Type B pancreatic cell (in vitro differentiated cells): ENCODE measurements at regions not wholly inside any gene's neighbourhood (a gene's known extent, or its start where the extent isn't known, plus 50 kb on each side); places are given as distances from the start of the nearest gene placed in this dataset.
"Not testable (repeated sequence)": the region's sequence is repeated elsewhere in the genome, so short reads cannot be mapped to it uniquely, and the experiment has no call there.

Experiments
- DNase-seq: peaks from one replicate; pipeline ENCODE4 v3.0.0; 2021; ENCODE audit warnings: mixed read lengths; ENCODE audit not compliant: unreplicated experiment; ENCODE audit errors: extremely low spot score
- H3K27ac Mint-ChIP-seq: 2 replicates; pipeline ENCODE4 v1.8.0; 2021; ENCODE audit warnings: mild to moderate bottlenecking, mixed read lengths
- H3K27me3 Mint-ChIP-seq: 2 replicates; pipeline ENCODE4 v1.8.0; 2021; ENCODE audit warnings: mixed read lengths
- H3K36me3 Mint-ChIP-seq: 2 replicates; pipeline ENCODE4 v1.8.0; 2021; ENCODE audit warnings: mixed read lengths
- H3K4me1 Mint-ChIP-seq: one replicate; pipeline ENCODE4 v1.8.0; 2021; ENCODE audit warnings: mixed read lengths; ENCODE audit not compliant: unreplicated experiment
- H3K4me3 Mint-ChIP-seq: 2 replicates; pipeline ENCODE4 v1.8.0; 2021; ENCODE audit warnings: mild to moderate bottlenecking, mixed read lengths
- H3K9me3 Mint-ChIP-seq: 2 replicates; pipeline ENCODE4 v1.8.0; 2021; ENCODE audit warnings: mixed read lengths
- TF ChIP-seq, protein P1 (sequence below): fragments of 200-600 bp; sonication (generic); conservative IDR thresholded peaks from 2 replicates; pipeline ENCODE4 v1.5.0; 2021; ENCODE audit warnings: antibody characterized with exemption, mild to moderate bottlenecking

DNA sequence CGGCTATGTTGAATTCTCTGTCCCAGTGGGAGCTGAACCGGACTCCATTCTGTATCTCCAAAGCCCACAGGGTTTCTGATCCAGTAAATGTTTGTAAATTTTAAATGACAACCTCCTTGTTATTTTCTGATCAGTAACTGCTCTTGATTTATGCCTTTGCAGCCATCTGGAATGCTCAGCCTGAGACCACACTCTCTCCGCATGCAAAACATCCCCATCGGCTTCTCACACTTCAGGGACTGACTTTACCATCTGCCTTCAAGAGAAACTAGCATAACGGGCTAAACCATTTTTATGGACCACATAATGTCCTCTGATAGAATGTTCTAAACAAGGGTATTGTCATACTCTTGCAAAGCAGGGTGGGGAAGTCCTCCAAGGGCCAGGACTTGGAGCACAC lies 94.5 kb upstream of the FOXQ1 start:
- H3K9me3 Mint-ChIP-seq, result no peaks in the 10 kb centered on the region
- no peaks in the 10 kb centered on the region for H3K36me3 Mint-ChIP-seq
- no peaks in the 10 kb centered on the region for H3K4me1 Mint-ChIP-seq
- H3K27me3 Mint-ChIP-seq, result peaks cover 14% of the 10 kb centered on the region
- H3K4me3 Mint-ChIP-seq, result no peak overlapping the region
- no peak for DNase-seq
- TF ChIP-seq, protein P1, sequence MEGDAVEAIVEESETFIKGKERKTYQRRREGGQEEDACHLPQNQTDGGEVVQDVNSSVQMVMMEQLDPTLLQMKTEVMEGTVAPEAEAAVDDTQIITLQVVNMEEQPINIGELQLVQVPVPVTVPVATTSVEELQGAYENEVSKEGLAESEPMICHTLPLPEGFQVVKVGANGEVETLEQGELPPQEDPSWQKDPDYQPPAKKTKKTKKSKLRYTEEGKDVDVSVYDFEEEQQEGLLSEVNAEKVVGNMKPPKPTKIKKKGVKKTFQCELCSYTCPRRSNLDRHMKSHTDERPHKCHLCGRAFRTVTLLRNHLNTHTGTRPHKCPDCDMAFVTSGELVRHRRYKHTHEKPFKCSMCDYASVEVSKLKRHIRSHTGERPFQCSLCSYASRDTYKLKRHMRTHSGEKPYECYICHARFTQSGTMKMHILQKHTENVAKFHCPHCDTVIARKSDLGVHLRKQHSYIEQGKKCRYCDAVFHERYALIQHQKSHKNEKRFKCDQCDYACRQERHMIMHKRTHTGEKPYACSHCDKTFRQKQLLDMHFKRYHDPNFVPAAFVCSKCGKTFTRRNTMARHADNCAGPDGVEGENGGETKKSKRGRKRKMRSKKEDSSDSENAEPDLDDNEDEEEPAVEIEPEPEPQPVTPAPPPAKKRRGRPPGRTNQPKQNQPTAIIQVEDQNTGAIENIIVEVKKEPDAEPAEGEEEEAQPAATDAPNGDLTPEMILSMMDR, result no peak
- no peak overlapping the region for H3K27ac Mint-ChIP-seq

GRCh38 chr6:1216488-1216974 lies 95.4 kb upstream of the FOXQ1 start:
- no peaks in the 10 kb centered on the region for H3K4me1 Mint-ChIP-seq
- H3K36me3 Mint-ChIP-seq, result no peaks in the 10 kb centered on the region
- H3K4me3 Mint-ChIP-seq, result no peak overlapping the region
- TF ChIP-seq, protein P1, result no peak
- H3K9me3 Mint-ChIP-seq, result no peaks in the 10 kb centered on the region
- peaks cover 13% of the 10 kb centered on the region for H3K27me3 Mint-ChIP-seq
- H3K27ac Mint-ChIP-seq, result no peak overlapping the region
- no peak for DNase-seq

GRCh38 chr6:1215884-1216487 lies 95.9 kb upstream of the FOXQ1 start:
- Mint-ChIP-seq H3K27me3 (peaks cover 13% of the 10 kb centered on the region), H3K27ac (no peak overlapping the region), H3K4me1 (no peaks in the 10 kb centered on the region), H3K4me3 (no peak overlapping the region), H3K36me3 (no peaks in the 10 kb centered on the region), H3K9me3 (no peaks in the 10 kb centered on the region)
- DNase-seq, result no peak
- TF ChIP-seq, protein P1, result no peak

DNA sequence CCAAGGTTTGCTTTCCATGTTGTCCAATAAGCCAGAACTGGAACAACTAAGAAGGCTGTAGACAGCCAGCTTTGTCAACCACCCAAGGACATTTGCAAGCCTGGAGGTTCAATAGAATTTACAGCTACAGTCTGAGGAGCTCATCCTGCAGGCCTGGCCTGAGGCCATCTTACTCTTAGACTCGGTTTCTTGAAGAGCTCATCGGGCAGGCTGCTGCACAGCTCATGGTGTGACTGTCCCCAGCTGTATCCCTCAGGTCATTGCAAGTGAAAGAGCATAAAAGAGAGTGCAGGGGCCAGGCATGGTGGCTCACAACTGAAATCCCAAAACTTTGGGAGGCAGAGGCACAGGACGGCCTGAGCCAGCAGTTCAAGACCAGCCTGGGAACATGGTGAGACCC lies 96.9 kb upstream of the FOXQ1 start:
- Mint-ChIP-seq H3K27ac (no peak overlapping the region), H3K27me3 (peaks cover 3% of the 10 kb centered on the region), H3K9me3 (no peaks in the 10 kb centered on the region), H3K36me3 (no peaks in the 10 kb centered on the region), H3K4me3 (no peak overlapping the region), H3K4me1 (no peaks in the 10 kb centered on the region)
- TF ChIP-seq, protein P1, result no peak
- no peak for DNase-seq

GRCh38 chr6:1212919-1213318 lies 99.0 kb upstream of the FOXQ1 start:
- Mint-ChIP-seq H3K4me1 (no peaks in the 10 kb centered on the region), H3K36me3 (no peaks in the 10 kb centered on the region)
- TF ChIP-seq, protein P1, result no peak

DNA sequence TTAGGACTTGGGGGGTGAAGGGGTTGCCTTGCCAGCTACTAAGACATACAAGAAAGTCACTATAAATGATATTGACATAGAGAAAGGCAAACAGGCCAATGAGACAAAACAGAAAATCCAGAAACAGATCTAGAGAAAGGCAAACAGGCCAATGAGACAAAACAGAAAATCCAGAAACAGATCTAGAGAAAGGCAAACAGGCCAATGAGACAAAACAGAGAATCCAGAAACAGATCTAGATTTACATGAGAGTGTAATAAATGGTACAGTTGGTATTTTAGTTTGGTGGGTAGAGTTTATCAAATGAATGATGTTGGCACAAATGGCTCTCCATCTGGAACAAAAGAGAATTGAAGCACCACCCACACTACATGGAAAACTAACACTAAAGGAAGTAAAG lies 99.8 kb upstream of the FOXQ1 start:
- H3K27ac Mint-ChIP-seq, result not testable (repeated sequence)

More at GRCh38 chr6:1212919-1213318, 99.0 kb upstream of the FOXQ1 start:
- no peak overlapping the region for H3K27ac Mint-ChIP-seq
- H3K27me3 Mint-ChIP-seq, result peaks cover 3% of the 10 kb centered on the region
- DNase-seq, result no peak
- no peaks in the 10 kb centered on the region for H3K9me3 Mint-ChIP-seq
- H3K4me3 Mint-ChIP-seq, result no peak overlapping the region

GRCh38 chr6:1210631-1211030 lies 101.3 kb upstream of the FOXQ1 start:
- not testable (repeated sequence) for H3K27ac Mint-ChIP-seq, H3K27me3 Mint-ChIP-seq, DNase-seq, H3K36me3 Mint-ChIP-seq, H3K9me3 Mint-ChIP-seq, H3K4me1 Mint-ChIP-seq, H3K4me3 Mint-ChIP-seq

More for the DNA sequence above, 99.8 kb upstream of the FOXQ1 start:
- H3K4me3 Mint-ChIP-seq, H3K9me3 Mint-ChIP-seq, DNase-seq, H3K27me3 Mint-ChIP-seq, H3K36me3 Mint-ChIP-seq, H3K4me1 Mint-ChIP-seq: not testable (repeated sequence)
